NCI-H1417 treated with DMSO at 0.1 percent for 48 hours (cell line): ENCODE measurements at regions not wholly inside any gene's neighbourhood (a gene's known extent, or its start where the extent isn't known, plus 50 kb on each side); places are given as distances from the start of the nearest gene placed in this dataset.

Experiments used
- DNase-seq: peaks from one replicate; lab custom pipeline; 2025; lab: John Stamatoyannopoulos, UW

DNA sequence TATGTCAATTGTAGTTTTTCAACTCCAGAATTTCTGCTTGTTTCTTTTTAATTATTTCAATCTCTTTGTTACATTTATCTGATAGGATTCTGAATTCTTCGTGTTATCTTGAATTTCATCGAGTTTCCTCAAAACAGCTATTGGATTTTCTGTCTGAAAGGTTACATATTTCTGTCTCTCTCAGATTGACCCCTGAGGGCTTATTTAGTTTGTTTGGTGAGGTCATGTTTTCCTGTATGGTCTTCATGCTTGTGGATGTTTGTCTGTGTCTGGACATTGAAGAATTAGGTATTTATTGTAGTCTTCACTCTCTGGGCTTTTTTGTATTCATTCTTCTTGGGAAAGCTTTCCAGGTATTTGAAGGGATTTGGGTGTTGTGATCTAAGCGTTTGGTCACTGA lies 85.6 kb downstream of the SNAPC1 start:
- no peak for DNase-seq

DNA sequence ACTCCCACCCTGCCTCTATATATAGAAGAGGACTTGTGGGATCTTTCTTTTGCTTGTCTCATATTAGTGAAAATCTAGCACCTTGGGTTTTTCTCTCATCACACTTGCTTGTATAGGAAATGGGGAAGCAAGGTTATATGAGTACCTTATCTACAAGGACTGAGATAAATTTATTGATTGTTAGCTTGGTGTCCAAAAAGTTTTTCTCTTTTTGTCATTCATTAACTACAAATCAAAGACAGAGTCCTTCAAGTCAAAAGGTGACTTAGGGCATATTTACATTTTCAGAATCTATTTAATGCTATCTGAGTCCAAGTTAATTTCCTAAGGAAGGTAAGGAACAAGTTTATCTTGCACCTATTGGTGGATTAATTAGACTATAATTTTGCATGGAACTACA lies 92.7 kb downstream of the SNAPC1 start:
- DNase-seq = no peak

DNA sequence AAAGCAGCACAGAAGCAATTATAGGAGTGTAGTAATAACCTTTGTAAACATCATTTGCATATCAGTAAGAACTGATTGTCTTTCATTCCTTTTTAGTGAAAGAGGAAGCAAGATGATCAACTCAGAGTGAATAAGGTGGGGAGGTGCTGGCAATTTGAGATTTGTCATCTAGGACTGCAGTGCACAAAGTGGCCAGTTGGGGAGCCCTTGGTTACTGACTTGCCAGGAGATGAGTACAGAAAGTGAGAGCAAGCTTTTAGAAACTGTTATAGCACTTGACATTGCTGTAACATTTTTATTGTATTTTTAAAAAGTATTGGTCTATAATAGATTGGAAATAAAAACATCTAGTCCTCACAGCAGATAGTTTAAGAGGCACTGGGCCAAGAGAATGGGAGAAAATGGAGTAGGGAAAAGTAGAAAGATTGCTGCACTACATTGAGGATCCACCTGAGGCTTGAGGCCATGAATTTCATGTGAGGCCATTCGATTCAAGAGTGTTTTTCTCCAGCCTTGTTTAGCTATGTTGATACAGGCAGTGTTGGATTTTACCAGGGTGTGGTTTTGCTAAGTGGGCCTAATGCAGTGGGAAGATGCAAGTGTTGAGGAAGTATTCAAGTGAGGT lies 98.2 kb downstream of the SNAPC1 start:
- no peak for DNase-seq

DNA sequence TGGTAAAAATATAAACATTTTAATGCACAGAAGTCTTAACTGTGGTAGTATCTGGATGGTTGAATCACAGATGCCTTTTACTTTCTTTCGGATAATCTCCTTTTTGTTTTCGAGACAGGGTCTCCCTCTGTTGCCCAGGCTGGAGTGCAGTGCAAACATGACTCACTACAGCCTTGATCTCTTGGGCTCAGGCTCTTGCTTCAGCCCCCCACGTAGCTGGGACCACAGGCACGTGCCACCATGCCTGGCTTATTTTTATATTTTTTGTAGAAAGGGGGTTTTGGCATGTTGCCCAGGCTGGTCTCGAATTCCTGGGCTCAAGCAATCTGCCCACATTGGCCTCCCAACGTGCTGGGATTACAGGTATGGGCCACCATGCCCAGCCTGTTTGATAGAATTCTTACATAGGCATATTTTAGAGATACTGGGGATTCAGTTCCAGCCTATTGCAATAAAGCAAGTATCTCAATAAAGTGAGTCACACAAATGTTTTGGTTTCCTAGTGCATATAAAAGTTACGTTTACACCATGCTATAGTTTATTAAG lies 99.2 kb downstream of the SNAPC1 start:
- DNase-seq = no peak

DNA sequence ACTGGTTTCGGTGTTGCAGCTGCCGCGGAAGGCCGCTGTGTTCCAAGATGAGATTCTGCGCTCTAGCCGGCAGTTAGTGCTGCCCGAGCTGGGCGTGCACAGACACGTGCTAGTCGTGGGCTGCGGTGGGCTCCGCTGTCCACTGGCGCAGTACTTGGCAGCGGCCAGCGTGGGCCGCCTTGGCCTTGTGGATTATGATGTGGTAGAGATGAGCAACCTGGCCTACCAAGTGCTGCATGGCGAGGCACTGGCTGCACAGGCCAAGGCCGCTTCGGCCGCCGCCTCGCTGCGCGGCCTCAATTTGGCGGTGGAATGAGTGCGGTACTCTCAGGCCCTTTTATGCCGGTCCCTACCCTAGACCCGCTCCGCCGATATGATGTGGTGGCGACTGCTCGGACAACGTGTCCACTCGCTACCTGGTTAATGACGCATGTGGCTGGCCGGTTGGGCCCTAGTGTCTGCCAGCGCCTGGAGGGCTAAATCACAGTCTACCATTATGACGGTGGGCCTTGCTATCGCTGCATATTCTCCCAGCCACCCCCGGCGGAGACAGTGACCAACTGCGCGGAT lies 102.2 kb downstream of the SNAPC1 start:
- no peak for DNase-seq

DNA sequence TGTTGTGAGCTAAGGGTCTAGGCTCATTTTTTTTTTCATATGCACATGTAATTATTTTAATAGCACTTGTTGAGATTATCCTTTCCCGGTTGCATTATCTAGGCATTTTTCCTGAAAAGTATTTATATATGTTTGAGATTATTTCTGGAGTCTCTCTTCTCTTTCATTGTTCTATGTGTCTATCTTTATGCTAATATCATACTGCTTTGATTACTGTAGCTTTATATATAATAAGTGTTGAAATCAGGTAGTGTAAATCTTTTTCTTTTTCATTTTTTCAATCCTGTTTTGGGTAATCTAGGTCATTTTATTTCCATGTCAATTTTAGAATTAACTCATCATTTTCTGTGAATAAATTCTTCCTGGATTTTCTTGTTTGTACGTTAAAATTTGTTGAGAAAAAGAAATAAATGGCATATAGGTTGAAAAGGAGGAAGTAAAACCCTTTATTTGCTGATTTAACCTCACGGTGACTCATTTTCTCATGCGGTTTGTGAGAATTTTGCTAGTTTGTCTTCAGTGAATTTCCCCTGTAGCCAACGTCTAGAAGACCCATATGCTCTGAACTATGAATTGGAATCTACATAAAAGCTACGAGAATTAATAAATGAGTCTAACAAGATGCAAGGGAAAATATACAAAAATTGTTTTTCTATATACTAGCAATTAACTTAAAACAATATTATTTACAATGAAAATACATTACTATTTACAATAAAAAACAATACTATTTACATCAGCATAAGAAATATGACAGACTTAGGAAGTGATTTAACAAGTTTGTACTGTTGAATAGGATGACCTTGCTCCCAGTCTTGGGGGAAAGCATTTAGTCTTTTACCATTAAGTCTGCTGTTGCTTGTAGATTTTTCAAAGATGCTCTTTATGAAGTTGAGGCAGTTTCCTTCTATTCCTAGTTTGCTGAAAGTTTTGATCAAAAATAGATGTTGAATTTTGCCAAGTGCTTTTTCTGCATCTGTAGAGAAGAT lies 105.0 kb downstream of the SNAPC1 start:
- no peak for DNase-seq

GRCh38 chr14:61868846-61869245 lies 106.6 kb downstream of the SNAPC1 start:
- DNase-seq = no peak

DNA sequence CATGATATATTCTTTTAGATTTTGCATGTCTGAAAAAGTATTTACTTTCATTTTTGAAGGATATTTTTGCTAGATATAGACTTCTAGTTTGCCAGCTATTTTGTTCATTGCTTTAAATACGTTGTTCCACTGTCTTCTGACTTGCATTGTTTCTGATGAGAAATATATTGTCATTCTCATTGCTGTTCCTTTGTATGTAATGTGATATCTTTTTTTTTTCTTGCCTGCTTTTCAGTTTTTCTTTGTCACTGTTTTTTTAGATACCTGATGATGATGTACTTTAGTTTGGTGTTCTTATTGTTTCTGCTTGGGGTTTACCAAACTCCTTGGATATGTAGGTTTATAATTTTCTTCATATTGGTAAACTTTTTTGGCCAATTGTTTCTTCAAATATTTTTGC lies 107.9 kb downstream of the SNAPC1 start:
- no peak for DNase-seq

DNA sequence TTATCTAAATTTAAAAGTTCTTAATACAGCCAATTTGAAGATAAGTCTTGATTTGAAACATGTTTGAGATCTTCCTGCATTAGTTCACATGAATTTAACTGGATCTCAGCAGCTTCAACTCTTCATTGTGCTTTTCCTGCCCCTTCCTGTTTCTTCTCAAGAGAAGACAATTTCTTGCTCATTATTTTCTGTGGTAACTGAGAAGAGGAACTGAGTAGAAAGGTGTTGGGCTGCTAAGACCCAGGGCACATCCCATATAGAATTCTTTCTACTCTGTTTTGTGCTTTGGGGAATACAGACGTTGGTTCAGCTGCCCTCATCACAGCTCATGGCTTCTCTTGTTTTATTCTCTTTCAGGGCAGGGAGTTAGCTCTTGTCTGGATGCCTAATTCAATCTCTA lies 110.2 kb downstream of the SNAPC1 start:
- no peak for DNase-seq

GRCh38 chr14:61875483-61875882 lies 113.3 kb downstream of the SNAPC1 start:
- DNase-seq = no peak

- DNase-seq = peak; percentile 79
Observed at GRCh38 chr14:61876362-61877034, 114.3 kb downstream of the SNAPC1 start.

- no peak for DNase-seq
Observed at GRCh38 chr14:61877035-61877390, 114.8 kb downstream of the SNAPC1 start.

- DNase-seq = no peak
Observed at GRCh38 chr14:61877768-61878167, 115.5 kb downstream of the SNAPC1 start.

GRCh38 chr14:61878931-61879330 lies 116.7 kb downstream of the SNAPC1 start:
- no peak for DNase-seq

- DNase-seq = no peak
Observed at GRCh38 chr14:61881046-61881445, 118.8 kb downstream of the SNAPC1 start.

GRCh38 chr14:61884711-61885110 lies 122.5 kb downstream of the SNAPC1 start:
- no peak for DNase-seq

- DNase-seq = no peak
Observed at GRCh38 chr14:61885203-61885961, 123.2 kb downstream of the SNAPC1 start.

DNA sequence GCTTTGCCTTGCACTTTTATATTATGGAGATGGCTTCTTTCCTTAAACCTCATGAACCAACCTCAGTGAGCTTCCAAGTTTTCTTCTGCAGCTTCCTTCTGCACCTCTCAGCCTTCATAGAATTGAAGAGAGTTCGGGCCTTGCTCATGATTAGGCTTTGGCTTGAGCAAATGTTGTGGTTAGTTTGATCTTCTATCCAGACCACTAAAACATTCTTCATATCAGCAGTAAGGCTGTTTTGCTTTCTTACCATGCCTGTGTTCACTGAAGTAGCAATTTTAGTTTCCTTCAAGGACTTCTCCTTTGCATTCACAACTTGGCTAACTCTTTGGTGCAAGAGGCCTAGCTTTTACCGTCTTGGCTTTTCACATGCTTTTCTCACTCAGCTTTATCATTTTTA lies 125.4 kb downstream of the SNAPC1 start:
- no peak for DNase-seq

- DNase-seq = no peak
Observed at GRCh38 chr14:61889914-61890351, 127.7 kb downstream of the SNAPC1 start.

- no peak for DNase-seq
Observed at GRCh38 chr14:61891170-61891569, 128.9 kb downstream of the SNAPC1 start.

GRCh38 chr14:61891810-61892209 lies 129.6 kb downstream of the SNAPC1 start:
- DNase-seq = no peak
